Activated CD4-positive, alpha-beta memory T cell treated with anti-CD3 and anti-CD28 coated beads for 36 hours (primary cell): ENCODE measurements at regions not wholly inside any gene's neighbourhood (a gene's known extent, or its start where the extent isn't known, plus 50 kb on each side); places are given as distances from the start of the nearest gene placed in this dataset.

ENCODE experiments used
- CTCF ChIA-PET: fragments of 350-600 bp; sonication (Branson Sonifier 250); formaldehyde crosslinking; loops from one replicate; lab custom pipeline; 2021; ENCODE audit warnings: antibody characterized with exemption, inconsistent platforms; lab: Charles Lee
- POLR2A ChIA-PET: fragments of 350-600 bp; sonication (Branson Sonifier 250); formaldehyde crosslinking; loops from one replicate; lab custom pipeline; 2021; ENCODE audit warnings: antibody characterized with exemption; lab: Charles Lee
- DNase-seq: peaks from one replicate; pipeline ENCODE4 v3.0.0-alpha.2; 2020
- H3K27ac Mint-ChIP-seq: one replicate; pipeline ENCODE4 v1.8.0; 2021; ENCODE audit warnings: mixed read lengths
- H3K27me3 Mint-ChIP-seq: one replicate; pipeline ENCODE4 v1.8.0; 2021; ENCODE audit warnings: mixed read lengths
- H3K36me3 Mint-ChIP-seq: one replicate; pipeline ENCODE4 v1.8.0; 2021; ENCODE audit warnings: mixed read lengths
- H3K4me1 Mint-ChIP-seq: one replicate; pipeline ENCODE4 v1.8.0; 2021; ENCODE audit warnings: low read depth, mixed read lengths
- H3K4me3 Mint-ChIP-seq: one replicate; pipeline ENCODE4 v1.8.0; 2021; ENCODE audit warnings: mild to moderate bottlenecking, mixed read lengths
- H3K9me3 Mint-ChIP-seq: one replicate; pipeline ENCODE4 v1.8.0; 2021; ENCODE audit warnings: mixed read lengths
- intact Hi-C: fragments of 100-400 bp; cut with micrococcal nuclease; formaldehyde crosslinking; loops from one replicate; pipeline ENCODE4 v1.15.1; 2023

GRCh38 chr7:25966469-25966868, 185.5 kb upstream of the NFE2L3 start:
- Mint-ChIP-seq H3K4me3 (no peak overlapping the region), H3K4me1 (peaks cover 23% of the 10 kb centered on the region), H3K9me3 (no peaks in the 10 kb centered on the region), H3K36me3 (no peaks in the 10 kb centered on the region), H3K27ac (no peak overlapping the region), H3K27me3 (peaks cover 42% of the 10 kb centered on the region)
- intact Hi-C loops: loop anchor here (5.0 kb wide), 1 partner anchor 96 kb away; no protein-coding TSS in a partner anchor
- POLR2A ChIA-PET: no interaction called here
- no peak for DNase-seq
- CTCF ChIA-PET: no interaction called here

- peak; percentile 19 for DNase-seq
Observed at GRCh38 chr7:25967278-25968204, 184.5 kb upstream of the NFE2L3 start.

GRCh38 chr7:25968205-25968993, 183.6 kb upstream of the NFE2L3 start:
- Mint-ChIP-seq H3K36me3 (no peaks in the 10 kb centered on the region), H3K27me3 (peaks cover 31% of the 10 kb centered on the region), H3K4me3 (peak overlapping the region; percentile 7), H3K27ac (peak overlapping the region; percentile 55), H3K9me3 (peaks cover 2% of the 10 kb centered on the region), H3K4me1 (peaks cover 23% of the 10 kb centered on the region)
- DNase-seq: peak; percentile 87
- intact Hi-C loops: loop anchor here (1.0 to 5.0 kb wide), 9 partner anchors 17 to 326 kb away; partner anchors contain the start of genes CBX3 and HNRNPA2B1
- POLR2A ChIA-PET: interaction anchor here (1.0 to 1.6 kb wide), 4 partner anchors 17 to 232 kb away, joined by 3 to 5 read pairs (median 5); partner anchors contain the start of gene HNRNPA2B1
- CTCF ChIA-PET: interaction anchor here (1.0 to 1.6 kb wide), 4 partner anchors 18 to 184 kb away, joined by 3 to 7 read pairs (median 4); partner anchors contain the start of gene NFE2L3

More at GRCh38 chr7:25967278-25968204, 184.5 kb upstream of the NFE2L3 start:
- peaks cover 23% of the 10 kb centered on the region for H3K4me1 Mint-ChIP-seq
- intact Hi-C loops: loop anchor here (1.0 to 5.0 kb wide), 9 partner anchors 16 to 327 kb away; partner anchors contain the start of genes CBX3 and HNRNPA2B1
- H3K27me3 Mint-ChIP-seq: peaks cover 36% of the 10 kb centered on the region
- H3K27ac Mint-ChIP-seq: peak overlapping the region; percentile 55
- POLR2A ChIA-PET: interaction anchor here (0.9 to 1.6 kb wide), 5 partner anchors 12 to 233 kb away, joined by 3 to 5 read pairs (median 5); partner anchors contain the start of gene HNRNPA2B1
- no peaks in the 10 kb centered on the region for H3K36me3 Mint-ChIP-seq
- no peak overlapping the region for H3K4me3 Mint-ChIP-seq
- no peaks in the 10 kb centered on the region for H3K9me3 Mint-ChIP-seq
- CTCF ChIA-PET: interaction anchor here (0.7 to 1.6 kb wide), 4 partner anchors 18 to 237 kb away, joined by 3 to 7 read pairs (median 4); no protein-coding TSS in a partner anchor

- ChIA-PET POLR2A (no interaction called here), CTCF (no interaction called here)
- H3K4me3 Mint-ChIP-seq: no peak overlapping the region
- H3K9me3 Mint-ChIP-seq: peaks cover 2% of the 10 kb centered on the region
- no peaks in the 10 kb centered on the region for H3K36me3 Mint-ChIP-seq
- no peak overlapping the region for H3K27ac Mint-ChIP-seq
- peaks cover 23% of the 10 kb centered on the region for H3K27me3 Mint-ChIP-seq
- no peak for DNase-seq
- H3K4me1 Mint-ChIP-seq: peaks cover 20% of the 10 kb centered on the region
- intact Hi-C loops: no loop called here
Observed at GRCh38 chr7:25970356-25970755, 181.6 kb upstream of the NFE2L3 start.

- intact Hi-C loops: no loop called here
- peaks cover 18% of the 10 kb centered on the region for H3K27me3 Mint-ChIP-seq
- POLR2A ChIA-PET: no interaction called here
- H3K27ac Mint-ChIP-seq: no peak overlapping the region
- peaks cover 20% of the 10 kb centered on the region for H3K4me1 Mint-ChIP-seq
- CTCF ChIA-PET: no interaction called here
- H3K9me3 Mint-ChIP-seq: peaks cover 2% of the 10 kb centered on the region
- H3K4me3 Mint-ChIP-seq: no peak overlapping the region
- no peaks in the 10 kb centered on the region for H3K36me3 Mint-ChIP-seq
- no peak for DNase-seq
Observed at GRCh38 chr7:25970911-25971310, 181.1 kb upstream of the NFE2L3 start.

- POLR2A ChIA-PET: no interaction called here
- peaks cover 13% of the 10 kb centered on the region for H3K9me3 Mint-ChIP-seq
- intact Hi-C loops: no loop called here
- H3K4me1 Mint-ChIP-seq: no peaks in the 10 kb centered on the region
- CTCF ChIA-PET: no interaction called here
- H3K27ac Mint-ChIP-seq: no peak overlapping the region
- peaks cover 3% of the 10 kb centered on the region for H3K36me3 Mint-ChIP-seq
- H3K27me3 Mint-ChIP-seq: peaks cover 3% of the 10 kb centered on the region
- no peak overlapping the region for H3K4me3 Mint-ChIP-seq
- DNase-seq: no peak
Observed at GRCh38 chr7:25976630-25977029, 175.4 kb upstream of the NFE2L3 start.

GRCh38 chr7:25978466-25978865, 173.5 kb upstream of the NFE2L3 start:
- Mint-ChIP-seq H3K4me1 (no peaks in the 10 kb centered on the region), H3K27me3 (peaks cover 3% of the 10 kb centered on the region), H3K27ac (no peak overlapping the region), H3K36me3 (peaks cover 3% of the 10 kb centered on the region), H3K4me3 (no peak overlapping the region), H3K9me3 (peaks cover 11% of the 10 kb centered on the region)
- POLR2A ChIA-PET: no interaction called here
- intact Hi-C loops: no loop called here
- CTCF ChIA-PET: no interaction called here
- DNase-seq: no peak

GRCh38 chr7:25979605-25980004, 172.4 kb upstream of the NFE2L3 start:
- H3K4me1 Mint-ChIP-seq: no peaks in the 10 kb centered on the region
- H3K36me3 Mint-ChIP-seq: peaks cover 3% of the 10 kb centered on the region
- intact Hi-C loops: no loop called here
- no peak overlapping the region for H3K27ac Mint-ChIP-seq
- H3K4me3 Mint-ChIP-seq: no peak overlapping the region
- no peak for DNase-seq
- peaks cover 11% of the 10 kb centered on the region for H3K9me3 Mint-ChIP-seq
- H3K27me3 Mint-ChIP-seq: peaks cover 4% of the 10 kb centered on the region
- ChIA-PET CTCF (no interaction called here), POLR2A (no interaction called here)

- Mint-ChIP-seq H3K27me3 (peaks cover 14% of the 10 kb centered on the region), H3K9me3 (no peaks in the 10 kb centered on the region), H3K27ac (no peak overlapping the region), H3K4me3 (no peak overlapping the region), H3K36me3 (no peaks in the 10 kb centered on the region), H3K4me1 (no peaks in the 10 kb centered on the region)
- POLR2A ChIA-PET: no interaction called here
- CTCF ChIA-PET: no interaction called here
- DNase-seq: no peak
- intact Hi-C loops: no loop called here
Observed at GRCh38 chr7:25982684-25983083, 169.3 kb upstream of the NFE2L3 start.

- POLR2A ChIA-PET: no interaction called here
- no peak overlapping the region for H3K4me3 Mint-ChIP-seq
- intact Hi-C loops: no loop called here
- no peak for DNase-seq
- H3K4me1 Mint-ChIP-seq: no peaks in the 10 kb centered on the region
- no peaks in the 10 kb centered on the region for H3K36me3 Mint-ChIP-seq
- H3K27me3 Mint-ChIP-seq: peaks cover 21% of the 10 kb centered on the region
- CTCF ChIA-PET: no interaction called here
- H3K9me3 Mint-ChIP-seq: no peaks in the 10 kb centered on the region
- H3K27ac Mint-ChIP-seq: no peak overlapping the region
Observed at GRCh38 chr7:25985196-25985595, 166.8 kb upstream of the NFE2L3 start.

- H3K4me3 Mint-ChIP-seq: no peak overlapping the region
- DNase-seq: no peak
- H3K36me3 Mint-ChIP-seq: no peaks in the 10 kb centered on the region
- POLR2A ChIA-PET: no interaction called here
- H3K4me1 Mint-ChIP-seq: no peaks in the 10 kb centered on the region
- intact Hi-C loops: no loop called here
- CTCF ChIA-PET: interaction anchor here (1.3 kb wide), 1 partner anchor 96 kb away, joined by 4 read pairs; no protein-coding TSS in a partner anchor
- H3K9me3 Mint-ChIP-seq: no peaks in the 10 kb centered on the region
- no peak overlapping the region for H3K27ac Mint-ChIP-seq
- H3K27me3 Mint-ChIP-seq: peaks cover 21% of the 10 kb centered on the region
Observed at GRCh38 chr7:25988640-25989039, 163.4 kb upstream of the NFE2L3 start.
